Ovary (tissue), 7 donors: ENCODE measurements at regions not wholly inside any gene's neighbourhood (a gene's known extent, or its start where the extent isn't known, plus 50 kb on each side); places are given as distances from the start of the nearest gene placed in this dataset.

ENCODE experiments used
- DNase-seq, 5 donors: peaks; one replicate each; pipeline ENCODE4 v3.0.0-alpha.2; 2019 to 2020
- H3K27ac ChIP-seq, 2 donors: fragments of 200-600 bp; one replicate each; pipeline versions ENCODE4 v1.5.1 to v1.8.0; 2019 to 2022
- H3K27me3 ChIP-seq: fragments of 200-600 bp; one replicate; pipeline ENCODE4 v1.8.0; 2022
- H3K36me3 ChIP-seq: fragments of 200-600 bp; sonication (generic); one replicate; pipeline ENCODE4 v1.5.1; 2019
- H3K4me1 ChIP-seq: one replicate; pipeline ENCODE4 v1.8.1; 2013; ENCODE audit warnings: mild to moderate bottlenecking, moderate library complexity; ENCODE audit not compliant: insufficient read depth
- H3K4me3 ChIP-seq: fragments of 200-600 bp; sonication (generic); one replicate; pipeline ENCODE4 v1.5.1; 2017
- H3K9me3 ChIP-seq, 2 donors: fragments of 200-600 bp in 1 of 2; sonication (generic) in 1 of 2; one replicate each; pipeline versions ENCODE4 v1.5.1 to v1.8.1; 2013 to 2019; ENCODE audit warnings: mild to moderate bottlenecking in 1 of 2, moderate library complexity in 1 of 2
- CTCF ChIP-seq, 3 donors: fragments of 450-650 bp in 2 of 3; fragments of 200-600 bp in 1 of 3; IDR thresholded peaks; one replicate each; pipeline versions ENCODE4 v1.5.1 to v1.8.0; 2016 to 2022; ENCODE audit warnings: antibody characterized with exemption in 3 of 3, mild to moderate bottlenecking in 1 of 3
- EP300 ChIP-seq: sonication (generic); formaldehyde crosslinking; IDR thresholded peaks from one replicate; pipeline ENCODE4 v1.6.1; 2017; ENCODE audit warnings: antibody characterized with exemption
- POLR2A ChIP-seq: fragments of 450-650 bp; IDR thresholded peaks from one replicate; pipeline ENCODE4 v1.6.1; 2017; ENCODE audit warnings: antibody characterized with exemption, mild to moderate bottlenecking, moderate library complexity
- WGBS, 3 donors: extraction: QIAGEN DNeasy Blood & Tissue Kit in 1 of 3; methylation state at CpG; one replicate each; pipeline versions ENCODE4 v1.1.5 to v1.1.7; 2013 to 2017; 5-methylcytosine and 5-hydroxymethylcytosine counted together
- intact Hi-C, 4 donors: fragments of 100-400 bp; cut with DNase I; formaldehyde crosslinking; loops; one replicate each; pipeline versions ENCODE4 v1.11.0 to v1.15.1; 2022 to 2023
- donor health status: DM: no; HTN: no; CAD: no; lungs with moderate emphysema.
- donor health status: DM: no; HTN: no; CAD: no.
- donor health status: Bipolar disorder and iron deficiency.
- donor health status: DM: no; HTN: no; CAD: no.
- donor health status: DM: yes; HTN: yes; CAD: no.

GRCh38 chr12:131441060-131441396, 269.9 kb upstream of the SFSWAP start:
- Histone ChIP-seq H3K9me3 (no peaks in the 10 kb centered on the region), H3K4me3 (no peak overlapping the region), H3K27me3 (no peaks in the 10 kb centered on the region), H3K27ac (no peak overlapping the region), H3K4me1 (no peaks in the 10 kb centered on the region), H3K36me3 (no peaks in the 10 kb centered on the region)
- TF ChIP-seq EP300 = no peak
- no peak for TF ChIP-seq CTCF (IDR thresholded peaks at IDR 0.05)
- no peak for TF ChIP-seq POLR2A
- WGBS, 3 donors = 78 to 92% (median 83%) methylated on average over 6 of the region's 6 CpGs
- no peak for DNase-seq
- intact Hi-C loops = no loop called here

- TF ChIP-seq EP300 = no peak
- TF ChIP-seq CTCF (IDR thresholded peaks at IDR 0.05) = no peak
- no peak for TF ChIP-seq POLR2A
- no peaks in the 10 kb centered on the region for H3K4me1 ChIP-seq
- H3K27ac ChIP-seq = no peak overlapping the region
- no peak overlapping the region for H3K4me3 ChIP-seq
- intact Hi-C loops = no loop called here
- H3K9me3 ChIP-seq = no peaks in the 10 kb centered on the region
- H3K36me3 ChIP-seq = no peaks in the 10 kb centered on the region
- no peaks in the 10 kb centered on the region for H3K27me3 ChIP-seq
- WGBS, 3 donors = 78 to 82% (median 79%) methylated on average over 9 of the region's 9 CpGs
- DNase-seq = no peak
These were observed 269.1 kb upstream of the SFSWAP start for GRCh38 chr12:131441638-131442336.

- Histone ChIP-seq H3K9me3 (no peaks in the 10 kb centered on the region), H3K4me1 (no peaks in the 10 kb centered on the region), H3K4me3 (no peak overlapping the region), H3K27me3 (no peaks in the 10 kb centered on the region), H3K27ac (no peak overlapping the region), H3K36me3 (no peaks in the 10 kb centered on the region)
- TF ChIP-seq CTCF (IDR thresholded peaks at IDR 0.05) (no peak), POLR2A (no peak), EP300 (no peak)
- WGBS, 3 donors = 84 to 85% (median 84%) methylated on average over 14 of the region's 14 CpGs
- DNase-seq = no peak
- intact Hi-C loops = no loop called here
These were observed 268.5 kb upstream of the SFSWAP start for GRCh38 chr12:131442337-131442918.

GRCh38 chr12:131443019-131444000, 267.6 kb upstream of the SFSWAP start:
- intact Hi-C loops = no loop called here
- WGBS, 3 donors = 79 to 84% (median 79%) methylated on average over 33 to 36 of the region's 36 CpGs

More at GRCh38 chr12:131443019-131444000, 267.6 kb upstream of the SFSWAP start:
- Histone ChIP-seq H3K27me3 (no peaks in the 10 kb centered on the region), H3K27ac (no peak overlapping the region), H3K36me3 (no peaks in the 10 kb centered on the region), H3K4me1 (no peaks in the 10 kb centered on the region), H3K4me3 (no peak overlapping the region), H3K9me3 (no peaks in the 10 kb centered on the region)
- no peak for TF ChIP-seq EP300
- no peak for TF ChIP-seq CTCF (IDR thresholded peaks at IDR 0.05)
- TF ChIP-seq POLR2A = no peak
- no peak for DNase-seq
